NT2/D1 (cell line): ENCODE measurements at regions not wholly inside any gene's neighbourhood (a gene's known extent, or its start where the extent isn't known, plus 50 kb on each side); places are given as distances from the start of the nearest gene placed in this dataset.

Source experiments
- YY1 ChIP-seq: IDR thresholded peaks from 2 replicates; pipeline ENCODE4 v1.6.1; 2011; ENCODE audit not compliant: insufficient read length, insufficient read depth
- ZNF274 ChIP-seq: IDR thresholded peaks from 2 replicates; pipeline ENCODE4 v1.6.1; 2011; ENCODE audit warnings: mild to moderate bottlenecking, low read depth, low read length

- no peak for TF ChIP-seq ZNF274
- no peak for TF ChIP-seq YY1
These were observed 1196.3 kb downstream of the RAPGEF2 start for GRCh38 chr4:160299177-160299576.
